Liver (tissue), 3 donors: ENCODE measurements at regions not wholly inside any gene's neighbourhood (a gene's known extent, or its start where the extent isn't known, plus 50 kb on each side); places are given as distances from the start of the nearest gene placed in this dataset.

ENCODE experiments used
- CTCF ChIP-seq: fragments of 150-350 bp; IDR thresholded peaks from 2 replicates; pipeline ENCODE4 v1.5.1; 2017; ENCODE audit warnings: improper control_type of control experiment, low read depth, low read length; ENCODE audit not compliant: missing input control
- EGR1 ChIP-seq, 2 donors: IDR thresholded peaks; 2 replicates each; pipeline ENCODE4 v1.6.1; 2016 to 2018; ENCODE audit warnings: antibody characterized with exemption in 2 of 2, low read depth in 2 of 2
- GABPA ChIP-seq, 2 donors: IDR thresholded peaks in 1 of 2; conservative IDR thresholded peaks in 1 of 2; 2 replicates each; pipeline ENCODE4 v1.6.1; 2016; ENCODE audit warnings: antibody characterized with exemption in 2 of 2, mild to moderate bottlenecking in 1 of 2, moderate library complexity in 1 of 2
- SP1 ChIP-seq: IDR thresholded peaks from 2 replicates; pipeline ENCODE4 v1.6.1; 2018; ENCODE audit warnings: antibody characterized with exemption, mild to moderate bottlenecking
- YY1 ChIP-seq: IDR thresholded peaks from 2 replicates; pipeline ENCODE4 v1.6.1; 2016; ENCODE audit warnings: antibody characterized with exemption, mild to moderate bottlenecking
- donor health status: healthy.
- donor health status: healthy.

GRCh38 chr17:43319293-43320124 is 79.3 kb upstream of the ARL4D start:
- TF ChIP-seq GABPA (IDR thresholded peaks at IDR 0.05 in 1 of 2, conservative IDR thresholded peaks at IDR 0.05 in 1 of 2) (no peak), CTCF (no peak), YY1 (no peak), EGR1 (IDR thresholded peaks at IDR 0.05; ENCODE audit: low read depth in 2 of 2) (no peak), SP1 (no peak)
